HFFc6 (cell line): ENCODE measurements at regions not wholly inside any gene's neighbourhood (a gene's known extent, or its start where the extent isn't known, plus 50 kb on each side); places are given as distances from the start of the nearest gene placed in this dataset.

ENCODE experiments used
- DNase-seq: peaks from one replicate; pipeline ENCODE4 v3.0.0-alpha.2; 2018
- H3K27ac Mint-ChIP-seq: 2 replicates; pipeline ENCODE4 v1.8.0; 2020; ENCODE audit warnings: mild to moderate bottlenecking, mixed read lengths
- H3K27me3 Mint-ChIP-seq: 2 replicates; pipeline ENCODE4 v1.8.0; 2021; ENCODE audit warnings: mild to moderate bottlenecking, moderate library complexity, mixed read lengths; ENCODE audit not compliant: insufficient read depth
- H3K36me3 Mint-ChIP-seq: 2 replicates; pipeline ENCODE4 v1.8.0; 2021; ENCODE audit warnings: low read depth, mixed read lengths
- H3K4me1 Mint-ChIP-seq: 2 replicates; pipeline ENCODE4 v1.8.0; 2020; ENCODE audit warnings: low read depth, mixed read lengths
- H3K4me3 Mint-ChIP-seq: 2 replicates; pipeline ENCODE4 v1.8.0; 2020; ENCODE audit warnings: mild to moderate bottlenecking, moderate library complexity, mixed read lengths
- H3K9me3 Mint-ChIP-seq: 2 replicates; pipeline ENCODE4 v1.8.0; 2020; ENCODE audit warnings: mild to moderate bottlenecking, mixed read lengths
- CTCF ChIP-seq: fragments of 200-600 bp; sonication (generic); IDR thresholded peaks from 2 replicates; pipeline ENCODE4 v1.5.0; 2021; ENCODE audit warnings: antibody characterized with exemption, mild to moderate bottlenecking

GRCh38 chr21:31399591-31399990 lies 55.5 kb upstream of the TIAM1 start:
- no peak for TF ChIP-seq CTCF
- Mint-ChIP-seq H3K4me1 (no peaks in the 10 kb centered on the region), H3K36me3 (peaks cover 5% of the 10 kb centered on the region; the same call in 1 of the 2 replicates), H3K4me3 (no peak overlapping the region), H3K27me3 (no peaks in the 10 kb centered on the region; the same call in 1 of the 2 replicates), H3K27ac (no peak overlapping the region), H3K9me3 (peaks cover 22% of the 10 kb centered on the region)
- DNase-seq, result no peak

- Mint-ChIP-seq H3K9me3 (peaks cover 29% of the 10 kb centered on the region), H3K4me1 (no peaks in the 10 kb centered on the region), H3K27me3 (no peaks in the 10 kb centered on the region; the same call in 1 of the 2 replicates), H3K36me3 (peaks cover 5% of the 10 kb centered on the region; the same call in 1 of the 2 replicates), H3K4me3 (no peak overlapping the region), H3K27ac (no peak overlapping the region)
- TF ChIP-seq CTCF, result no peak
- no peak for DNase-seq
Observed at GRCh38 chr21:31398574-31398973, 54.5 kb upstream of the TIAM1 start.

GRCh38 chr21:31397939-31398338 lies 53.9 kb upstream of the TIAM1 start:
- Mint-ChIP-seq H3K36me3 (peaks cover 5% of the 10 kb centered on the region; the same call in 1 of the 2 replicates), H3K4me3 (no peak overlapping the region), H3K4me1 (no peaks in the 10 kb centered on the region), H3K27ac (no peak overlapping the region), H3K27me3 (no peaks in the 10 kb centered on the region), H3K9me3 (peaks cover 29% of the 10 kb centered on the region)
- DNase-seq, result no peak
- no peak for TF ChIP-seq CTCF

GRCh38 chr21:31397515-31397926 lies 53.5 kb upstream of the TIAM1 start:
- H3K4me3 Mint-ChIP-seq, result no peak overlapping the region
- no peaks in the 10 kb centered on the region for H3K27me3 Mint-ChIP-seq
- DNase-seq, result no peak
- peaks cover 25% of the 10 kb centered on the region for H3K9me3 Mint-ChIP-seq
- H3K4me1 Mint-ChIP-seq, result no peaks in the 10 kb centered on the region
- TF ChIP-seq CTCF, result no peak
- H3K36me3 Mint-ChIP-seq, result peaks cover 4% of the 10 kb centered on the region; the same call in 1 of the 2 replicates
- no peak overlapping the region for H3K27ac Mint-ChIP-seq

- Mint-ChIP-seq H3K27ac (no peak overlapping the region), H3K9me3 (peaks cover 20% of the 10 kb centered on the region; the same call in 1 of the 2 replicates), H3K36me3 (no peaks in the 10 kb centered on the region), H3K27me3 (no peaks in the 10 kb centered on the region), H3K4me3 (no peak overlapping the region), H3K4me1 (no peaks in the 10 kb centered on the region)
- TF ChIP-seq CTCF, result no peak
- DNase-seq, result no peak
Observed at GRCh38 chr21:31397030-31397429, 53.0 kb upstream of the TIAM1 start.

- no peaks in the 10 kb centered on the region for H3K36me3 Mint-ChIP-seq
- H3K9me3 Mint-ChIP-seq, result peaks cover 16% of the 10 kb centered on the region; the same call in 1 of the 2 replicates
- TF ChIP-seq CTCF, result no peak
- H3K27ac Mint-ChIP-seq, result no peak overlapping the region
- H3K27me3 Mint-ChIP-seq, result no peaks in the 10 kb centered on the region
- H3K4me1 Mint-ChIP-seq, result no peaks in the 10 kb centered on the region
- no peak for DNase-seq
- H3K4me3 Mint-ChIP-seq, result no peak overlapping the region
Observed at GRCh38 chr21:31396399-31396798, 52.3 kb upstream of the TIAM1 start.
